ENCODE measurements at regions not wholly inside any gene's neighbourhood (a gene's known extent, or its start where the extent isn't known, plus 50 kb on each side); places are given as distances from the start of the nearest gene placed in this dataset.

DNA sequence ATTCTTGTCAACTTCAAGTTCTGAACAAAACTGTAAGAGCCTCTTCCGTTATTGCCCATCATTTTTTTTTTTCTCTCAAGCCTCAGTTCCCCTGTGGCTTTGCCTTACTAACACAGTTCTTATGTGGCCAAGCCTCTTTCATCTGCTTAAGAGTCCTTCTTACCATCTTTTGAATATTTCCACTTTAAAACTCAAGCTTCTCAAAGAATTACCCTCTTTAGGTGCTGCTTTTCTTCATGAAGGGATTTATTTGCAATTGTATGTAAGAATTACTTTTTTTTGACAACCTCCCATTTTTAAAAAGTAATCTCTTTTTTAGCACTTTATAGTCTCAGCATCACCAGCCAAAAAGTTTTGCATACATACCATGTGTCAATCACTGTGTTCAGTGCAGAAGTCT lies 240.2 kb upstream of the RMST start:
- DNase-seq (ENCODE audit: low read depth), result no peak
- no peak overlapping the region for H3K4me3 ChIP-seq (ENCODE audit: low read depth, low read length)
- TF ChIP-seq, protein P1, sequence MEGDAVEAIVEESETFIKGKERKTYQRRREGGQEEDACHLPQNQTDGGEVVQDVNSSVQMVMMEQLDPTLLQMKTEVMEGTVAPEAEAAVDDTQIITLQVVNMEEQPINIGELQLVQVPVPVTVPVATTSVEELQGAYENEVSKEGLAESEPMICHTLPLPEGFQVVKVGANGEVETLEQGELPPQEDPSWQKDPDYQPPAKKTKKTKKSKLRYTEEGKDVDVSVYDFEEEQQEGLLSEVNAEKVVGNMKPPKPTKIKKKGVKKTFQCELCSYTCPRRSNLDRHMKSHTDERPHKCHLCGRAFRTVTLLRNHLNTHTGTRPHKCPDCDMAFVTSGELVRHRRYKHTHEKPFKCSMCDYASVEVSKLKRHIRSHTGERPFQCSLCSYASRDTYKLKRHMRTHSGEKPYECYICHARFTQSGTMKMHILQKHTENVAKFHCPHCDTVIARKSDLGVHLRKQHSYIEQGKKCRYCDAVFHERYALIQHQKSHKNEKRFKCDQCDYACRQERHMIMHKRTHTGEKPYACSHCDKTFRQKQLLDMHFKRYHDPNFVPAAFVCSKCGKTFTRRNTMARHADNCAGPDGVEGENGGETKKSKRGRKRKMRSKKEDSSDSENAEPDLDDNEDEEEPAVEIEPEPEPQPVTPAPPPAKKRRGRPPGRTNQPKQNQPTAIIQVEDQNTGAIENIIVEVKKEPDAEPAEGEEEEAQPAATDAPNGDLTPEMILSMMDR (IDR thresholded peaks at IDR 0.05; ENCODE audit: low read depth, low read length, missing control alignments), result no peak

GRCh38 chr12:97223419-97223818 lies 239.2 kb upstream of the RMST start:
- no peak overlapping the region for H3K4me3 ChIP-seq (ENCODE audit: low read depth, low read length)
- no peak for DNase-seq (ENCODE audit: low read depth)
- TF ChIP-seq, protein P1 (IDR thresholded peaks at IDR 0.05; ENCODE audit: low read depth, low read length, missing control alignments), result no peak

DNA sequence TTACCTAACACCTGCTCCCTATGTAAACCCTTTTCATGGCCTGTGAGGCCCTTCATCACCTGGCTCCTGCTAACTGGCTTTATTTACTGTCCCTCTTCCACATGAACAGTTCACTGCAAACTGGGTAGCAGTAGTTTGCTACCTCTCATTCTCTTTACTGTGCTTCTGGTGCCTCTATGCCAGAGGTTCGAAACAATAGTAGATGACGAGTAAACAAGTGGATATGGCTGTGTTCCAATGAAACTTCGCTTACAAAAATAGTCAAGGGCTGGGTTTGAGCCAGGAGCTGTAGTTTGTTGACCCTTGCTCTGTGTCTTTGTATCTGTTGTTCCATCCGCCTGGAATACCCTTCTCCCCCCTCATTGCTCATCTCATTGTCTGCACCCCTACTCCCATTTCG lies 233.6 kb upstream of the RMST start:
- TF ChIP-seq, protein P1 (IDR thresholded peaks at IDR 0.05; ENCODE audit: low read depth, low read length, missing control alignments), result no peak
- no peak for DNase-seq (ENCODE audit: low read depth)
- H3K4me3 ChIP-seq (ENCODE audit: low read depth, low read length), result no peak overlapping the region

DNA sequence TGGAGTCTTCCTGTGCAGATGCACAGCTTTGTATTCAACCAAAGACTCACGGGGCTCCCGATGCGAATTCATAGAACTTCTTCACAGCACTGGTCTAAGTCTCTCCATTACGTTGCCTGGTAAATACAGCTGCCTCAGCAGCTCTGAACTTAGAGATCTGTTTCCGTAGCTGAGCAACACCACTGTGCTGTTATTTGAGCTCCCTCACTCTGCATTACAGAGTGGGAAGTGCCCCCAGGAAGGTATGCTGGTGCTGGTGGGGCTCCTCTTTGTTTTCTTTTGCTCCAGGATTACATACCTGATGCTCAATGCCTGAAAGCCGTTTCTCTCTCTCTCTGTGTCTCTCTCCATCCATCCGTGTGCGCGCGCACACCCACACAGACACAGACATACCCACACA lies 227.5 kb upstream of the RMST start:
- TF ChIP-seq, protein P1 (IDR thresholded peaks at IDR 0.05; ENCODE audit: low read depth, low read length, missing control alignments), result no peak
- no peak overlapping the region for H3K4me3 ChIP-seq (ENCODE audit: low read depth, low read length)

GRCh38 chr12:97246368-97246767 lies 216.2 kb upstream of the RMST start:
- DNase-seq (ENCODE audit: low read depth), result no peak
- no peak overlapping the region for H3K4me3 ChIP-seq (ENCODE audit: low read depth, low read length)
- TF ChIP-seq, protein P1 (IDR thresholded peaks at IDR 0.05; ENCODE audit: low read depth, low read length, missing control alignments), result no peak

More for the DNA sequence above, 227.5 kb upstream of the RMST start:
- no peak for DNase-seq (ENCODE audit: low read depth)

DNA sequence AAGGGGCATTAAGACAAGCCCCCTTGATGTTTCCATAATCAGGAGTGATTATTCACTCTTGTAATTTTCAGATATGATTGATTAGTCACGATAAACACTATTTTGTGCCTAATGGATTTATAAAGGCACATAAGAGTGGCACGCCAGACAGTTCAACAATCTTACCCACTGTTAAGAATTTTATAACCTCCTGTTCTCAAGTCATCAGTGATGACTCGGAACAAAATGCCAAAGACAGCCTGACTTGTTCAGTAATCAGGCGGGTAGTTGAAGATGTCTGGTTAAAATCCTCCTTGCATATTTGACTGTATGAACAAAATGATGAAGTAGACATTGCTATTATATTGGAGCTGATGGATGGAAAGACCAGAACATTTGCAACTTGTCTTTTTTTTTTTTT lies 212.1 kb upstream of the RMST start:
- H3K4me3 ChIP-seq (ENCODE audit: low read depth, low read length), result no peak overlapping the region
- TF ChIP-seq, protein P1 (IDR thresholded peaks at IDR 0.05; ENCODE audit: low read depth, low read length, missing control alignments), result no peak
- DNase-seq (ENCODE audit: low read depth), result no peak

GRCh38 chr12:97257726-97258125 lies 204.9 kb upstream of the RMST start:
- no peak overlapping the region for H3K4me3 ChIP-seq (ENCODE audit: low read depth, low read length)
- DNase-seq (ENCODE audit: low read depth), result no peak
- TF ChIP-seq, protein P1 (IDR thresholded peaks at IDR 0.05; ENCODE audit: low read depth, low read length, missing control alignments), result no peak
